Effector CD8-positive, alpha-beta T cell (primary cell): ENCODE measurements at regions not wholly inside any gene's neighbourhood (a gene's known extent, or its start where the extent isn't known, plus 50 kb on each side); places are given as distances from the start of the nearest gene placed in this dataset.
"Not testable (repeated sequence)": the region's sequence is repeated elsewhere in the genome, so short reads cannot be mapped to it uniquely, and the experiment has no call there.

ENCODE experiments used
- DNase-seq: peaks from one replicate; lab custom pipeline; 2025; lab: John Stamatoyannopoulos, UW

DNA sequence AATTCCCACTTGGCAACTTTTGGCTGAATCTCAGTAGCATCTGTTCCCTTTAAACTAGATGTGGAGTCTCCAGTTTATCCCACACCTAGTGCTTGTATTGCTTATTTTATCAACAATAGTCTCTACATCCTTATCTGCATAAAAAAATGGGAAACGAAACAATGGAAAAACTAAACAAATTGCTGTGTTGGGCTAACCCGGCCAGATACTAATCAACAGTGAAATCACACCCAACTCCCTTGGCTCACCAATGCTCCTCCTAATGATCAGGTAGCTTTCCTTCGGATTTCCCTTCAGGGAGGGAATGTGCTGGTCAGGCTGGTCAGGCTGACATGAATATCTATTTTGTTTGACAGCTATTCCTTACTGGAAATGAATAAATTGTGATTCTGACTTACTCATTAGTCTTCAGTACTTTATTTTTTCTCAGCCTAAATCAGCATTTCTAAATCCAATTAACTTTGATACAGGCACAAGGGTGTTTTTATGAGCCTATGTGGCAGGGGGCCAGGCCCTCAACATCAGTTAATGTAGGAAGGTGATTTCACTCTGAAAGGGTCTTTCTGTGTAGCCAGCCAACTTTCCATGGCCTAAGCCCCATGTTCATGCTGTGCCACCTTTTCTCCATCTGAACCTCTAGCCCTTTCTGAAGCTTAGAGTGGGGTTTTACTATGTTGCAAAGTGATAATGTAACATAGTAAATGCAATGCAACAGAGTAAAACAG, 170.5 kb upstream of the NPSR1 start:
- DNase-seq: no peak

DNA sequence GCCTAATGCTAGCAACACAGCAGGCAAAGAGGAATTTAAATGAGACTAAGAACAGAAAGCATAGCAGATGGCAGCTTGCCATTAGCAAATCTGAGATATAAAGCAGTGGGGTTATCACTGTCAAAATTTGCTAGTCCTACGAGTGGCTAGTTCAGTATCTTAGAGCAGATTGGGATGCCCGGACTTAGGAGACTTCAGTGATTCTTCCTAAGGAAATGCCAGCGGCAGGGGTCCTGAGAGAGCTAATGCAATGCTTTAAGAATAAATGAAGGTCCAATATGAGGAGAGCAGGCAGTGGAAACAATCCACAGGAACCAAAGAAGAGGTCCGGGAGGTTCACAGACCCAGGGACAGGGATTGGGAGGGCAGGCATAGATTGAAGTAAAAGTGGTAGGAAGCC, 169.3 kb upstream of the NPSR1 start:
- DNase-seq: no peak

DNA sequence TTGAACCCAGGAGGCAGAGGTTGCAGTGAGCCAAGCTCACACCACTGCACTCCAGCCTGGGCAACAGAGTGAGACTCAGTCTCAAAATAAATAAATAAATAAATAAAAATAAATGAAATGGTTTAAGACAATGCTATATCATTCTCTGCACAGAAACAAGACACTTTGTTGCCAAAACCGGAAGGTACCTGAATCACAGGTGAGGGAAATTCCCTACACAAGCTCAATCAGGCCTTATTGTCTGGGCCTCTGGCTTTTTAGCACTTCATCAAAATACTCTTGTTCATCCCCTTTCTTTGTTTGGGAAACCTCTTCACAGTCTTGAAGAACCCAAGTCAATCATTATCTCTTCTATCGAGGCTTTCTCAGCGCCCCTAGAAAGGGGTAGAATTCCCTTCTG, 166.1 kb upstream of the NPSR1 start:
- no peak for DNase-seq

DNA sequence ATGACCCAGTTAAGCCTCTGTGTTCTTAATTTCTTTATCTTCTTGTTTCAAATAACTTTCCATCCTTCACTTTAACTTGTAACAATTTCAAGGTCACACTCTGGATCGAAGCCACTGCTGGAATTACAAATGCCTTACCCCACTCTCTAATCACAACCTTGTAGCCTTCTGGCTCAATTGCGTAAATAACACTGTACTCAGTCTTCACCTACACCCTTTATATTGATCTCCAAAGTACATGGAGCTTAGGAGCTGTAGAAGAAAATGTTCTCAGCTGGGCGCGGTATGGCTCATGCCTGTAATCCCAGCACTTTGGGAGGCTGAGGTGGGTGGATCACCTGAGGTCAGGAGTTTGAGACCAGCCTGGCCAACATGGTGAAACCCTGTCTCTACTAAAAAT, 164.3 kb upstream of the NPSR1 start:
- no peak for DNase-seq

DNA sequence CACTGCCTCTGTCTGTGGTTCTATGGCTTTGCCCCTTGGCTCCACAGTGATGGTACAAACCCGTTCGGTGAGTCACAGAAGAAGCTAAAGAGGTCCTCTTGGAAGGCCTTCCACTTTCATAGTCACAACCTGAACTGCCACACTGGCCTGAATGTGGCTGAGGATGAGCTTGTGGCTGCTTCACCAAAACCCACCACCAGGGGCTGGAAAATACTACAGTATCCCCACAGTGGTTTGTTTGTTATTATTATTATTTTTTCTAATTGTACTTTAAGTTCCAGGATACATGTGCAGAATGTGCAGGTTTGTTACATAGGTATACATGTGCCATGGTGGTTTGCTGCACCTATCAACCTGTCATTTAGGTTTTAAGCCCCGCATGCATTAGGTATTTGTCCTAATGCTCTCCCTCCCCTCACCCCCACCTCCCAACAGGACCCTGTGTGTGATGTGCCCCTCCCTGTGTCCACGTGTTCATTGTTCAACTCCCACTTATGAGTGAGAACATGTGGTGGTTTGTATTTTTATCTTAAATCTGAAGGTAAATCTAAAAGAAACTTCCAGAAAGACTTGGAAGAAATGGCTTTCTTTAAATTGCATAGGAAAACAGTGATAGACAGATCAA, 160.8 kb upstream of the NPSR1 start:
- no peak for DNase-seq

DNA sequence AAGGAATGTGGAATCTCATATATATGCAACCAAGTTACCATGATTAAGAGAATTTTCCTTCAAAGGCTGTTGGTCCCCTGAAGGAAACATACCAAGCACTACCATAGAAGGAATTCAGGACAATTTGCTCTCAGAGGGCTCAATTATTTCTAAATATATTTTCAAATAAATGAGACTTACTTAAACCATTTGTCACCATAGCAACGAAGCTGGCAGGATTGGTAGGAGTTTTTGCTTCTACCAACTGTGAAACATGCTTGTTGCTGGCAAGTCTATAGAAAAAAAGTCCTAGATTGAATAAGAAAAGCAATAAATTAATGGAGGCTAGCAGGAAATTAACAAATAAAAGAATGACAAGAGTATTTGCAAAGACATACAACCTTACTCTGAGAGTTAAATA, 156.9 kb upstream of the NPSR1 start:
- DNase-seq: no peak

DNA sequence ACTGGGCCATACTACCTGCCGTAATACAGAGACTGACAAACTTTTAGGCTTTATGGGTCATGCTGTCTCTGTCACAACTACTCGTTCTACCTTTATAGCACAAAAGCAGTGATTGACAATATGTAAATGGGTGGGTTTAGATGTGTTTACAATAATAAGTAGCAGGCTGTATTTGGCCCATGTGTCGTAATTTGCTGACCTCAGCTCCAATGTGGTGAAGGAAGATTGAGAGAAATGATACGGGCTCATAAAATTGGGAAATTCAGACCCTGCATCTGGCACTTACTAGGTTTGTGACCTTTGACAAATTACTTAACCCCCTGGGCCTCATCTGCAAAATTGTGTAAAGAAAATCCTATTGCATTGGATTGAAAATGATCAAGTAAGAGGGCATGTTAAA, 150.8 kb upstream of the NPSR1 start:
- no peak for DNase-seq

DNA sequence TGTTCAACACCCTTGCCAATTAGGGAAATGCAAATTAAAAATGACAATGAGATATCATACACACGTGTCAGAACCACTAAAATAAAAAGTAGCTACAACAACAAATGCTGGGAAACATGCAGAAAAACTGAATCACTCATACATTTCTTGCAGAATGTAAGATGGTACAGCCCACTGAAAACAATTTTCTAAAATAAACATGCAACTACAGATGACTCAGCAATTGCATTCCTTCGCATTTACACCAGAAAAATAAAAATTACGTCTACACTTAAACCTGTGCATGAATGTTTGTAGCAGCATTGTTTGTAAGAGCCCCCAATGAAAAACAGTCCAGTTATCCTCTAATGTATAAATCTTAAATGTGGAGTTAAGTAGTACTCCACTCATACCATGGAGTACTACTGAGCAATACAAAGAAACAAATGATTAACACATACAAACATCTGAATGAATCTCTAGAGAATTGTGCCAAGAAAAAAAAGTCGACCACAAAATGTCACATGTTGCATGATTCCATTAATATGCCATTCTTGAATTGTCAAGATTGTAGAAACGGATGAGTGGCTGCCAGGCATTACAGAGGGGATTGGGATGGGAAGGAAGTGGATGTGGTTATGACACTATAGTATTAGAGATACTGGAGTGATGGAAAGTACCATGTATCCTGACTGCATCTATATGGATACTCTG, 134.6 kb upstream of the NPSR1 start:
- no peak for DNase-seq

DNA sequence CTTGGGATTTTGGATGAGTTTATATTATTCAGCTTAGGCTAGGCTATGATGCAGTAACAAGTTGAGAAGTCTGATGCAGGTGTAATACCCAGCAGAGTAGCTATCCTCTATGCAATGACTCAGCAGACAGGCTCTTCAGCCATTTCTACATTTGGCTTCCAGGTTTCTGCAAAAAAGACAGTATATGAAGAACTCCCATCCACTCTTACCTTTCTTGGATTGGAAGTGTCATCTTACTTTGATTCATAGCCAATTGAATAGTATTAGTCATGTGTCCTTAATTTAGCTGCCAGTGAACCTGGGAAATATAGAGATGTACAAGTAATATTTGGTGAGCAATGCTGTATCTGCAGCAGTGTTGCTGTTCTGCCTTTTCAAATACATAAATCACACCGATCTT, 127.8 kb upstream of the NPSR1 start:
- DNase-seq: no peak

DNA sequence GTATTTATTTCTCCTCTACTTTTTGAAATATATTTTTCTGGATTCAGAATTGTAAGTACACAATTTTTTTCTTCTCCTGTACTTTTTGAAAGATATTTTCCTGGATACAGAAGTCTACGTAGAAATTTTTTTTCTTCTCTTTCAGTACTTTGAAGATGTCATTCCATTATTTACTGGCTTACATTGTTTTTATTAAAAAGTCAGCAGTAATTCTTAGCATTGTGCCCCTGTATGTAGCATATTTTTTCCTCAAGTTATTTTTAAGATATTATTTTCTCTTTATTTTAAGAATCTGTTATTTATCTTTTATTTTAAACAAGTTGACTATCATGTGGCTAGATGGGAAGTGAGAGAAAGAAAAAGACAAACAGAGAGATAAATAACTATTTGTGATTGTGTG, 119.0 kb upstream of the NPSR1 start:
- DNase-seq: no peak

DNA sequence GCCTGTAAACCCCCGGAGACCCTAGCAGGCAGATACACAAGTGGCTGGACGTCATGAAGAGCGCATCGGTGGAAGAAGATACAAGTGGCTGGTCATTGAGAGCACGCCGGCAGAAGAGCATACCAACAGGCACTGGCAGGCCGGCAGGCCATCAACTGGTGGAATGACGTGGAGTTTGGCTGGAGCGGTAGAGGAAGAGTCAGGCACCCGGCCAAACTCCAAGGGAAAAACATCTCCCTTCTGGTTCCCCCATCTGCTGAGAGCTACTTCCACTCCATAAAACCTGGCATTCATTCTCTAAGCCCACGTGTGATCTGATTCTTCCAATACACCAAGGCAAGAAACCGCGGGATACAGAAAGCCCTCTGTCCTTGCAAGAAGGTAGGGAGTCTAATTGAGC, 113.4 kb upstream of the NPSR1 start:
- no peak for DNase-seq

DNA sequence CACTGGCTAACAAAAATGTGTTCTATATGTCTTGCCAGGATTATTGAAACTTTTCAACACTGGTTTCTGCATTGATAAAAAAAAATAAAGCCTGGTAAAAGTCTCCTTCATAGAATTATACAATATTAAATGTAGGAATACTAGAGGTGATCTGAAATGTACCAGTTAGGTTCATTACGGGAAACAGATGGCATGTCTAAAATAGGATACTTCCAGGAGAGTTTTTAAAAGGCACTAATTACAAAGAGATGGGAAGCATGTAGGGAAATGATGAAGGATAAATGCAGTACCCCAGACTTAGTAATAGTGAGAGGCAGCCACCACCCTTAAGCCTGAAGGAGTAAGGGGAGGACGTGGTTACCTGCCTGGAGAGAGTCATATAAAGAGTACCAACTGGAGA, 107.0 kb upstream of the NPSR1 start:
- DNase-seq: no peak

DNA sequence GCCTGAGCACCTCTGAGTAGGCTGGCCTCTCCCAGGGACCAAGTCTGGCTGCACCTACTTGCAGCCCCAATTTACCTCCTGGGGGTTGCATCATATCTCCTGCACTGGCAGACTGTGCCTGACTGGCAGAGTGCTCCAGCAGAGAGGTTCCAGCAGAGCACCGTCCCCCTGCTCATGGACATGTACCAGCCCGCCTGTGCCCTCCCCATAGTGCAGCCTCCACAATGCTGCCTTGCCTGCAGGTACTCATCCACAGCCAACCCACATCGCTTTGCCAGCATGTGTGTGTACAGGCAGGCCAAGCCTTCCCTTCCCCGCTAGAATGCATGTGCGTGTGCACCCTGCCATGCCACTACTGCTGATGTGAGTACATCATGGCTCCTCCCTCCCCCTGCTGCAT, 105.5 kb upstream of the NPSR1 start:
- DNase-seq: no peak

DNA sequence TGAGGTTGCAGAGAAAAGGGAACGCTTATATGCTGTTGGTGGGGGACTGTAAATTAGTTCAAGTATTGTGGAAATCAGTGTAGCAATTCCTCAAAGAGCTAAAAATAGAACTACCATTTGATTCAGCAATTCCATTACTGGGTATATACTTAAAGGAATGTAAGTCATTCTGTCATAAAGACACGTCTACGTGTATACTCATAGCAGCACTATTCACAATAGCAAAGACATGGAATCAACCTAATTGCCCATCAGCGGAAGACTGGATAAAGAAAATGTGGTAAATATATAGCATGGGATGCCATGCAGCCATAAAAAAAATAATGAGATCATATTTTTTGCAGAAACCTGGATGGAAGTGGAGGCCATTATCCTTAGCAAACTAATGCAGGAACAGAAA, 100.0 kb upstream of the NPSR1 start:
- no peak for DNase-seq

DNA sequence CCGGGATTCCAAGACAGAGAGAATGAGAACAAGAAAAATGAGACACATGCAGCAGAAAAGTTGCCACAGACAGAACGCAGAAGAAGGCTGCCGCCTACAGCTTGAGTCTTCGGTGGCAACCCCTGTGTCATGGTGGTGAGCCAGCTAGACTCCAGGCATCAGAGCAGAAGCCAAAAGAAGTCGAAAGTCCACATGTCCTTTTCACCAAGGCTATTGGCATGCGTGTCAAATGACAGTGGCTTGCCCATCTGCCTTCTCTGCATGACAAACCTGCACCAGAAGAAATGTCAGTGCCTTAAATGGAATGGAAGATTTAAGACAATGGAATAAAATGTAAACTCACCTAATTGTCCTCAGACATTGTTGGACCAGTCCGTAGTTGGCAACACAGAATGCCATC, 93.9 kb upstream of the NPSR1 start:
- DNase-seq: no peak

DNA sequence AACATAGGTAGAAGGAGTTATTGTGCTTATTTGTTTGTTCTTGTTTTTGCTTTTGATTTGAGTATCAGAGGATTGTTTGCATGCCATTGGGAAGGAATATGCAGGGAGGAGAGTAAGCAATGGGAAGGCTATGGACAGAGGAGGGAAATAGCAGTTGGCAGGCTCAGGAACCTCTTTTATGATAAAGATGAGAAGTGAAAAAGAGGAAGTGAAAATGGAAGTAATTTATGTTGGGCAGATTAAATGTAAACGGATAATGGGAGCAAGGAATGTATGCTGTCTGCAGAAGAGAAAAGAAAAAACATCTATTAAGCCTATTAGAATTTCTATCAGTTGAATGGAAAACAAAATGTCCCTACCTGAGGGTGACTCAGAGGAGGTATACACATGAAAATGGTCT, 90.1 kb upstream of the NPSR1 start:
- DNase-seq: no peak

DNA sequence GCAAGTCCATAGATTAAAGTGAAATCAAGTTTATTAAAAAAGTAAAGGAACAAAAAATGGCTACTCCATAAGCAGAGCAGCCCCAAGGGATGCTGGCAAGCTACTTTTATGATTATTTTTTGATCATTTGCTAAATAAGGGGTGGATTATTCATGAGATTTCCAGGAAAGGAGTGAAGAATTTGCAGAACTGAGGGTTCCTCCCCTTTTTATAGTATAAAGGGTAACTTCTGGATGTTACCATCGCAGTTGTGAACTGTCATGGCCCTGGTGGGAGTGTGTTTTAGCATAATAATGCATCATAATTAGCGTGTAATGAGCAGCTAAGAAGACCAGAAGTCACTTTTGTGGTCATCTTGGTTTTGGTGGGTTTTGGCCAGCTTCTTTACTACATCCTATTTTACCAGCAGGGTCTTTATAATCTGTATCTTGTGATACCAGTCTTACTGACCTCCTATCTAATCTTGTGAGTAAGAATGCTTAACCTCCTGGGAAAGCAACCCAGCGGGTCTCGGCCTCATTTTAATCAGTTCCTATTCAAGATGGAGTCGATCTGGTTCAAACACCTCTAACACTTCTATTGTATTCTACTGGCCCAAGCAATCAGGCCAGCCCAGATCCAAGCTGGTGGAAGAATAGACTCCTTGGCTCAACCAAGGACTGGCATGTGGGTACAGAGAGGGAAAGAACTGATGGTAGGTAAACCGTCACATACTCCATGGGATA, 87.9 kb upstream of the NPSR1 start:
- no peak for DNase-seq

DNA sequence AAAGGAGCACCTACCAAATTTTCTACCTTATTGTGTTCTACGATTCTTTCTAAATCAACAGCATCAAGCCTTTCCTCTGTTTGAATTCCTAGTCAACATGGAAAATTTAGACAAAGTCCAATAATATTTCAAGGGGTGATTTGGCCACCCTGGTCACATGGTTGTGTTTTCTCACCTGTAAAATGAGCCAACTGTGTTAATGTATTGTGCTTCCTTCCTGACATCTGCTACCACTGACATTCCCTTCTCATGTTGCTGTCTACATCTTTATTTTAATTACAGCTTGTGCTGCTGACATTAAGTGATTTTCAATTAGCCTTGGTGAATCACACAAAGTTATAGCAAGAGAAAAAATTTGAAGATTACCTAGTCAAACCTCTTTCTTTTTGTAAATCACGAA, 83.0 kb upstream of the NPSR1 start:
- no peak for DNase-seq

DNA sequence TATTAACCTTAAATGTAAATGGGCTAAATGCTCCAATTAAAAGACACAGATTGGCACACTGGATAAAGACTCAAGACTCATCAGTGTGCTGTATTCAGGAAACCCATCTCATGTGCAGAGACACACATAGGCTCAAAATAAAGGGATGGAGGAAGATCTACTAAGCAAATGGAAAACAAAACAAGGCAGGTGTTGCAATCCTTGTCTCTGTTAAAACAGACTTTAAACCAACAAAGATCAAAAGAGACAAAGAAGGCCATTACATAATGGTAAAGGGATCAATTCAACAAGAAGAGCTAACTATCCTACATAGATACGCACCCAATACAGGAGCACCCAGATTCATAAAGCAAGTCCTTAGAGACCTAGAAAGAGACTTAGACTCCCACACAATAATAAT, 80.1 kb upstream of the NPSR1 start:
- DNase-seq: not testable (repeated sequence)

DNA sequence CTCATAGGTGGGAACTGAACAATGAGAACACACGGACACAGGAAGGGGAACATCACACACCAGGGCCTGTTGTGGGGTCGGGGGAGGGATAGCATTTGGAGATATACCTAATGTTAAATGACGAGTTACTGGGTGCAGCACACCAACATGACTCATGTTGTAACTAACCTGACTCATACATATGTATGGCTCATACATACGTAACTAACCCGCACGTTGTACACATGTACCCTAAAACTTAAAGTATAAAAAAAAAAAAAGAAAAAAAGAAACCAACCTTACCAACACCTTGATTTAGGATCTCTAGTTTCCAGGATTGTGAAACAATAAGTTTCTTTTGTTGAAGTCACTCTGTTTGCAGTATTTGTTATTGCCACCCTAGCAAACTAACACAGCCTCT, 76.3 kb upstream of the NPSR1 start:
- not testable (repeated sequence) for DNase-seq

DNA sequence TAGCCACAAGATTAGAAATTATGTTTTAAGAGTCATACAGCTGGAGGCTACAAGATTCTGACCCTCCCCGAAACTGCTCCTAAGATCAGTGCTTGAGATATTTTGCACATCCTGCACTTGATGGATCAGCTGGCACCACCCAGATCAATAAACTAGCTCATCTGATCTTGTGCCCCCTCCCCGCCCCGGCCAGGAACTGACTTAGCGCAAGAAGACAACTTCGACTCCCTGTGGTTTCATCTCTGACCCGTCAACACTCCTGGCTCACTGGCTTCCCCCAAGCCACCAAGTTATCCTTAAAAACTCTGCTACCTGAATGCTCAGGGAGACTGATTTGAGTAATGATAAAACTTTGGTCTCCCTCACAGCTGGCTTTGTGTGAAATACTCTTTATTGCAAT, 73.5 kb upstream of the NPSR1 start:
- no peak for DNase-seq

DNA sequence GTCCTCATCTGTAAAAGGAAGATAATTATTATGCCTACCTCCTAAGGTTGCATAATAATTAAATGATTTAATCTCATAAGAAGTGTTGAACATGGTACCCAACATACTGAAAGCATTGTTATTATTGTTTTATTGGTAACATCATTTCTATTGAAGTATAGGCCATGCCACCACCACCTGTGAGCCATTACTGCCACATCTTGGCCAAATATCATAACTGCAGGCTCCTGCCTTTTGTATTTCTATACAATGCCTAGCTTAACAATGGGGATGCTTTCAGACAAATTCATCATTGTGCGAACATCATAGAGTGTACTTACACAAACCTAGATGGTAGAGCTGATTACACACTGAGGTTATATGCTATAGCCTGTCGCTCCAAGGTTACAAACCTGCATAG, 61.1 kb upstream of the NPSR1 start:
- DNase-seq: no peak
